GM20431 (cell line): ENCODE measurements at regions not wholly inside any gene's neighbourhood (a gene's known extent, or its start where the extent isn't known, plus 50 kb on each side); places are given as distances from the start of the nearest gene placed in this dataset.

Experiments used
- in situ Hi-C: fragments of 300-500 bp; cut with MseI, MboI; formaldehyde crosslinking; loops from one replicate; pipeline ENCODE4 v1.15.0; 2020; ENCODE audit warnings: low sequenced_read_pairs; ENCODE audit not compliant: unreplicated experiment

DNA sequence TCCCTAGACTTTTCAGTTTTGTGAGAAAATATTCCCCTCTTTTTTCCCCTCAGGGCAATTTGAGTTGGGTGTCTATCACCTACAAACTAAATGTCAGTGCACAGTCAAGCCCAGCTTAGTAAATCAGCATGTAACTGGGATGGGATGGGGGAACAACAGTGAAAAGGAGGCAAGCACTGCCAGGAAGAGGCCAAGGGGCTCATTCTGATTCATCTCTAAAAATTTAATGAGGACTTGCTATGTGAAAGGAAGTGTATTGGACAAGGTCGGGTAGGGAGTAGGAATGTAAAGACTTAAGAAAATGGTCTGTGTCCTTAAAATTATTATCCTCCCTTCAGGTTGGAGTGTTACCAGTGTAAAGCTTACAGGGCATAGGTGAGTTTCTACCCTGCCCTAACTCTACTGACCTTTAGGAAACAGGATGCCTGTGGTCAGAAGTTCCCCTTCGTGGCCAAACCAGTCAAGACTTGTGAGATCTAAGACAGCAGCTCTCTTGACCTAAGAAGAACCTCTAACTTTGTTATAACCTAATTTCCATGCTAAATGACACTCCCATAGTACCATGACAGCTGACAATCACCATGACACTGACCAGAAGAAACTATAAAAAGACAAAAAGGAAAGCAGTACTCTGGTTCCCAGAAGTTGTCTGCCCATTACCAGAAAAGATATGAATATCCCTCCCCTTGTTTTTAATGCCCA, 194.4 kb upstream of the LDB2 start:
- in situ Hi-C loops: no loop called here

GRCh38 chr4:17091104-17091503, 192.7 kb upstream of the LDB2 start:
- in situ Hi-C loops: no loop called here

- in situ Hi-C loops: no loop called here
Measured at GRCh38 chr4:17090063-17090462, 191.6 kb upstream of the LDB2 start.

GRCh38 chr4:17085416-17085815, 187.0 kb upstream of the LDB2 start:
- in situ Hi-C loops: no loop called here

DNA sequence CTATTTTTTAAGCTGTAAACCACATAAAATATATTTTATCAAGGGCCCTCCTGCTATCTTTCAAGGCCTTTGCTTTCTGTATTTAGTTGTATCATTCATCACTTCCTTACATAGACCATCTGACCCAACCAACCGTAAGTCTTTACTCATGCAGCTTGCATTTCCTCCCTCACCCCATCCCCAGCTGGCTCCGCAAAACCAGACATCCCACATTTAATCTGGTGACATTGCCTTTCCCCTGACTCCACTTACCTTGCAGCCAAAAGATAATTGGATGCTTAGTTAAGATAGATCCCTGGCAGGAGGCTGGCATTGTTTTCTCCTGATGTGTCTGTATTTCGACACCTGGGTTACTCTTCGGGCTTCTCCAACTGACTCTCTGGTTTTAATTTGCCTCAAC, 183.7 kb upstream of the LDB2 start:
- in situ Hi-C loops: no loop called here

GRCh38 chr4:17081179-17081578, 182.7 kb upstream of the LDB2 start:
- in situ Hi-C loops: no loop called here

- in situ Hi-C loops: no loop called here
Measured at GRCh38 chr4:17077105-17077504, 178.7 kb upstream of the LDB2 start.

- in situ Hi-C loops: no loop called here
Measured at GRCh38 chr4:17072483-17072882, 174.0 kb upstream of the LDB2 start.

DNA sequence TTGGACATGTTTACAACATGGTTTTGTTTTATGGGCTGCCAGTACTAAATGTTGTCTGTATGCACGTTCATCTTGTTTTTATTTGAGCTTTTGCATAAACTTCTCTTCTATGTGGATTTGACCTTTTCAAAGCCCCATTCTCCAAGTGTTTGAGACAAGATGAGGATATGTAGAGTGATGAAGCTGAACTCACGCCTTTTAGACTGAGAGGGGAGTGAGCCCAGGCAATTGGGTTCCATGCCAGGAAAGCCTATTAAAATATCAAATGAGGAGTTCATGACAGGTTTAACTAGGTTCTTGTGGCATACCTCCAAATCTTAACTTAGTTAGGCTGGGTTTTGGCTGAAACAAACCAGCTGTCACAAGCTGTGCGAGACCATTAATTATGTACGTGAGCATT, 170.4 kb upstream of the LDB2 start:
- in situ Hi-C loops: no loop called here

DNA sequence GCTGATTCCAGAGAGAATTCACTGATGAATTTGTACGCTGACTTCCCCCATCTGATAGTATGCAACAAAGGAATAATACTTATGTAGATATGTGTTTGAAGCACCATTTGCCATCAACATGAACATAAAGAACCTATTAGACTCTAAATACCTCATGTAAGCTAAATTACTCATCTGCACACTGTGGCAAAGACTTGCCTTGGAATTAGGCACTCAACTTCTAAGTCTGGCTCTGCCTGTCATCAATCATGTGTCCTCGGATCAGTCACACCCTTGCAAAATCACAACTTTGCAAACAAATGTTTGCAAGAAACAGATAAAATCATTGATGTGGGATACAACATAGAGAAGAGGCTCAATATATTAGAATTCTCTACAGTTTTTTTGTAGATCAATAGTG, 169.9 kb upstream of the LDB2 start:
- in situ Hi-C loops: no loop called here

- in situ Hi-C loops: no loop called here
Measured at GRCh38 chr4:17066972-17067371, 168.5 kb upstream of the LDB2 start.

- in situ Hi-C loops: no loop called here
Measured at GRCh38 chr4:17066236-17066635, 167.8 kb upstream of the LDB2 start.

DNA sequence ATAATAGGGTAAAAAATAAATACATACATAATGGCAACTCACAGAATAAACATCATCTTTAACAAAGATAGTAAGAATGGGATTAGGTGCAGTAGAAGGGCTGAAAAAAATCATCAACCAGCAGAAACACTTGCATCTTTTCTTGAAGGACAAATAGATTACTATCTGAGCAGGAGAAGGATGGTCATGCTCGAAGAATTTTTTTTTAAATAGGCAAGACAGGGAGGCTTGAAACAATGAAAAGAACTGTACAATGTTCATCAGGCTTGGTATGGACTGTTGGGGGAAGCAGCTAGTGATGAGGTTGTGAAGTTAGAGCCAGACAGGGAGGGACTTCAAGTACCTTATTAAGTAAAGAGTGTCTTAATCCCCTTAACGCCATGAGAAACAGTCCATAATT, 167.4 kb upstream of the LDB2 start:
- in situ Hi-C loops: no loop called here

DNA sequence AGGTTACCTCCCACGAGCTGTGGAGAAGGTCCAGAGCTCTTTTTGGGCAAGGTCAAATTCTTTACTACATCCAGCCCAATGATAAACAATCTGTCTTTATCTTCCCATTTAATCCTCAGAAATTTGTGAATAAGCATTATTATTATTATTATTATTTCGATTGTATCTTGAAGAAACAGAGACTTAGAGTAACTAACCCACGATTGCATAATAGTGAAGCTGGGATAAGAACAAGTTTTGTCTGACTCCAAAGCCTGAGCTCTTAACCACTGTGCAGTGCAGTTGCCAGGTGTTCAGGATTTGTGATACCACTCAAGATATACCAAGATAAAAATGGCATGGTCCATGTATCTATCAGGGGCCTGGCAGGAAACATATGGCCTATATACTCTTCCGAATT, 166.5 kb upstream of the LDB2 start:
- in situ Hi-C loops: no loop called here

DNA sequence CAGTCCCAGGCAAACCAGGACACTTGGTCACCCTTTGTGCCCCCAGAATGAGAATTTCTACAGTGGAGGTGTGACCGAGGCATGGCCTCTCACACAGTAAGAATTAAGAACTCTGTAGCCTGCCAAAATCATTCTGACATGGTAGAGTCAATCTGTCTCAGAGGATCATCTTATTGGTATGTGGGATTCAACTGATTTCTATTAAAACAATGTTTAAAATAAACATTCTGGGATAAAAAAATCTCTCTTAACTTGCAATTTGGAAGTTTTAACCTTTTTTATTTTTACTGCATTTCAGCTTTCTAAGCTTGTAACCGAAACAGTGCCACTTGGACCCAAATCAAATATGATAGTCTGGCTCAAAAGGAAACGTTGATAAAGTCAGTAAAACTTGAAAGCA, 165.4 kb upstream of the LDB2 start:
- in situ Hi-C loops: no loop called here

- in situ Hi-C loops: no loop called here
Measured at GRCh38 chr4:17060230-17060629, 161.8 kb upstream of the LDB2 start.

DNA sequence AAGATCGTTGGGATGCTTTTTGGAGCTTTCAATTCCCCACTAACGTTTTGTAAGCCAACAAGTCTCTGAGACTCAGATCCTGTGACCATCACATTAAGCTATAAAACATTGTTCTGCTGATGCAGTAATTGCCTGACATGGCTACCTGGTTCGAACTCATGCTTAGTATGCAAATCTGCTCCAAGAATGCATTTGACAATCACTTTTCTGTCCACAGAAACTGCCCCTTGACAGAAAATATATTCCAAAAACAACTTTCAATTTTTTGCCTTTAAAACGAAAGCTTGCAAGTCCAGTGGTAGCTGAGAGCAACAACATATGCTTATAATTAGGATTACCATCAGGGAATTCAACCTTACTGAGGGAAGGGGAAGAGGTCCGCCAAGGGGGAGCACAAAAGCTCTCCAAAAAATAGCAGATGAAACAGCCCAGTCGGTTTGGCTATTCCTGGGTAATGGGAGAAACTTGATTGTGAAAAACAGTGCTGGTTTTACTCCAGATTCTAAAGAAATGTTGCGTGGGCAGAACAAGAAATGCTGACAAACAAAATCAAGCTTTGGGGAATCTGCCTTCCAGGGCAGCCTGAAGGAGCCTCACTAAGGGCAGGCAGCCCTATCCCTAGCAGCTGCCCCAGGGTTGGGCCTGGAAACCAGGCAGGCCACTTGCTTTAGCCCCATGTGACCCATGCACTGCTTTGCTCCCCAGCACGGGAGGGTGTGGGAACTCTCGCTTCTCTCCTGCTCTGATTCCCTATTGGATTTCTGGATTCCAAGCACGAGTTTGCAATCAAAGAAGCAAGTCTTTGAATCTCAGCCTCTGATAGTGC, 160.7 kb upstream of the LDB2 start:
- in situ Hi-C loops: no loop called here

GRCh38 chr4:17058536-17058915, 160.1 kb upstream of the LDB2 start:
- in situ Hi-C loops: no loop called here

- in situ Hi-C loops: no loop called here
Measured at GRCh38 chr4:17057035-17057434, 158.6 kb upstream of the LDB2 start.

GRCh38 chr4:17055788-17056187, 157.3 kb upstream of the LDB2 start:
- in situ Hi-C loops: no loop called here

- in situ Hi-C loops: no loop called here
Measured at GRCh38 chr4:17045866-17046265, 147.4 kb upstream of the LDB2 start.
